ENCODE measurements at regions not wholly inside any gene's neighbourhood (a gene's known extent, or its start where the extent isn't known, plus 50 kb on each side); places are given as distances from the start of the nearest gene placed in this dataset.

- TF ChIP-seq RXRA (IDR thresholded peaks at IDR 0.05; ENCODE audit: borderline replicate concordance, low read depth) (no peak), JUND (IDR thresholded peaks at IDR 0.05) (no peak), CTCF (IDR thresholded peaks at IDR 0.05) (no peak)
Measured at GRCh38 chr13:111875915-111876314, 191.0 kb upstream of the SOX1 start.

Data from SK-N-SH (cell line).